ENCODE measurements at regions not wholly inside any gene's neighbourhood (a gene's known extent, or its start where the extent isn't known, plus 50 kb on each side); places are given as distances from the start of the nearest gene placed in this dataset.

- TF ChIP-seq REST (IDR thresholded peaks at IDR 0.05; ENCODE audit: unreplicated experiment), result no peak
These were observed 88.5 kb downstream of the TSPAN8 start (continued) for GRCh38 chr12:71069311-71069710.

- no peaks in the 10 kb centered on the region for H3K4me1 ChIP-seq (ENCODE audit: insufficient read depth)
- no peak overlapping the region for H3K27ac ChIP-seq (ENCODE audit: low read depth)
- H3K36me3 ChIP-seq (ENCODE audit: insufficient read depth), result no peaks in the 10 kb centered on the region
- H3K27ac Mint-ChIP-seq, result no peak overlapping the region
- H3K9me2 ChIP-seq (ENCODE audit: insufficient read depth), result peaks cover 11% of the 10 kb centered on the region
- ATAC-seq, result no peak
- H3K4me3 Mint-ChIP-seq, result no peak overlapping the region
- H2AFZ ChIP-seq, result no peak overlapping the region
- no peak overlapping the region for H3K4me3 ChIP-seq
- no peaks in the 10 kb centered on the region for H3K27me3 Mint-ChIP-seq (ENCODE audit: insufficient read depth, low read depth, poor library complexity)
- H3K4me1 Mint-ChIP-seq, result no peaks in the 10 kb centered on the region
- no peaks in the 10 kb centered on the region for H3K36me3 Mint-ChIP-seq (ENCODE audit: low read depth)
- H4K20me1 ChIP-seq (replicated peaks; ENCODE audit: insufficient read depth), result no peaks in the 10 kb centered on the region
- DNase-seq (ENCODE audit: low spot score), result no peak
- no peaks in the 10 kb centered on the region for H3K79me2 ChIP-seq (replicated peaks; ENCODE audit: insufficient read depth)
- no peaks in the 10 kb centered on the region for H3K9me3 Mint-ChIP-seq
- H3F3A ChIP-seq (replicated peaks; ENCODE audit: low read depth), result no peaks in the 10 kb centered on the region
- H3K27me3 ChIP-seq (ENCODE audit: insufficient read depth), result no peaks in the 10 kb centered on the region
- no peak overlapping the region for H3K4me2 ChIP-seq
- no peak for TF ChIP-seq CTCF (conservative IDR thresholded peaks at IDR 0.05; ENCODE audit: low read depth in 2 of 2)
- no peak for TF ChIP-seq CREB1 (CRISPR knock-in tag; IDR thresholded peaks at IDR 0.05; ENCODE audit: low read depth)
- TF ChIP-seq EZH2phosphoT487 (IDR thresholded peaks at IDR 0.05; ENCODE audit: unreplicated experiment), result no peak
- no peak for TF ChIP-seq JUNB (IDR thresholded peaks at IDR 0.05; ENCODE audit: unreplicated experiment)
- no peak for TF ChIP-seq ZNF462 (CRISPR knock-in tag; IDR thresholded peaks at IDR 0.05)
- no peak for TF ChIP-seq STAT1 (IDR thresholded peaks at IDR 0.05; ENCODE audit: unreplicated experiment)
- TF ChIP-seq NANOG (IDR thresholded peaks at IDR 0.05; ENCODE audit: borderline replicate concordance), result no peak
- TF ChIP-seq ZNF114 (CRISPR knock-in tag; IDR thresholded peaks at IDR 0.05), result no peak
- TF ChIP-seq, protein P1, sequence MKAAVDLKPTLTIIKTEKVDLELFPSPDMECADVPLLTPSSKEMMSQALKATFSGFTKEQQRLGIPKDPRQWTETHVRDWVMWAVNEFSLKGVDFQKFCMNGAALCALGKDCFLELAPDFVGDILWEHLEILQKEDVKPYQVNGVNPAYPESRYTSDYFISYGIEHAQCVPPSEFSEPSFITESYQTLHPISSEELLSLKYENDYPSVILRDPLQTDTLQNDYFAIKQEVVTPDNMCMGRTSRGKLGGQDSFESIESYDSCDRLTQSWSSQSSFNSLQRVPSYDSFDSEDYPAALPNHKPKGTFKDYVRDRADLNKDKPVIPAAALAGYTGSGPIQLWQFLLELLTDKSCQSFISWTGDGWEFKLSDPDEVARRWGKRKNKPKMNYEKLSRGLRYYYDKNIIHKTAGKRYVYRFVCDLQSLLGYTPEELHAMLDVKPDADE (IDR thresholded peaks at IDR 0.05), result no peak
- no peak for TF ChIP-seq POLR2AphosphoS5 (IDR thresholded peaks at IDR 0.05; ENCODE audit: low read depth)
- TF ChIP-seq EZH2 (IDR thresholded peaks at IDR 0.05; ENCODE audit: low read depth, unreplicated experiment), result no peak
These were observed 94.7 kb downstream of the TSPAN8 start for GRCh38 chr12:71063087-71063486.
